ENCODE measurements at regions not wholly inside any gene's neighbourhood (a gene's known extent, or its start where the extent isn't known, plus 50 kb on each side); places are given as distances from the start of the nearest gene placed in this dataset.

DNA sequence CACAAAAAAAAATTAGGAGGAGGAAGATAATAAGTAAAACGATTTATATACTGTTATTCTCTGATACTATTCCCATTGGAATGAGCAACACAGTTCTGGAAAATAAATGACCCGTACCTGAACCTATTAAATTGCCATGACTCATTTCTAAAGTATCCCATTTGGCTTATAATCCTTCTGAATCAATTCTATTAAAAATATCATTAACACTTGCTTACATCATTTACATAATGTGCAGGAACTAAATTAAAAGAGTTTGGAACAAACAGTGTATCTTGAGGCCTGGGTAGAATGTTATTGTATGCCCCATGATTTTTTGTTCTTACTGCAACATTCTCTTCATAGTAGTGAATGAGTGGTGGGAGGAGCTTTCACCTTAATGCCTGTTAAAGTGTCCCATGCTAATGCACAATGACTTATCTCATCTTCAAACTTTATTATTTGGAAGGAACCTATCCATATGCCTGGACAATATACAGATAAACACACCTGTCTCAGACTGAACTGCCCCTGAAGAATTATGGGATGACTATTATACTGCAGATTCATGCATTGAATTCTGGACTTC lies 549.9 kb upstream of the ACVR2A start:
- TF ChIP-seq SPI1 (IDR thresholded peaks at IDR 0.05; ENCODE audit: borderline replicate concordance, low read depth) (no peak), POLR2AphosphoS5 (IDR thresholded peaks at IDR 0.05; ENCODE audit: low read depth) (no peak), GABPA (IDR thresholded peaks at IDR 0.05; ENCODE audit: low read depth) (no peak)
- TF ChIP-seq, protein P1, sequence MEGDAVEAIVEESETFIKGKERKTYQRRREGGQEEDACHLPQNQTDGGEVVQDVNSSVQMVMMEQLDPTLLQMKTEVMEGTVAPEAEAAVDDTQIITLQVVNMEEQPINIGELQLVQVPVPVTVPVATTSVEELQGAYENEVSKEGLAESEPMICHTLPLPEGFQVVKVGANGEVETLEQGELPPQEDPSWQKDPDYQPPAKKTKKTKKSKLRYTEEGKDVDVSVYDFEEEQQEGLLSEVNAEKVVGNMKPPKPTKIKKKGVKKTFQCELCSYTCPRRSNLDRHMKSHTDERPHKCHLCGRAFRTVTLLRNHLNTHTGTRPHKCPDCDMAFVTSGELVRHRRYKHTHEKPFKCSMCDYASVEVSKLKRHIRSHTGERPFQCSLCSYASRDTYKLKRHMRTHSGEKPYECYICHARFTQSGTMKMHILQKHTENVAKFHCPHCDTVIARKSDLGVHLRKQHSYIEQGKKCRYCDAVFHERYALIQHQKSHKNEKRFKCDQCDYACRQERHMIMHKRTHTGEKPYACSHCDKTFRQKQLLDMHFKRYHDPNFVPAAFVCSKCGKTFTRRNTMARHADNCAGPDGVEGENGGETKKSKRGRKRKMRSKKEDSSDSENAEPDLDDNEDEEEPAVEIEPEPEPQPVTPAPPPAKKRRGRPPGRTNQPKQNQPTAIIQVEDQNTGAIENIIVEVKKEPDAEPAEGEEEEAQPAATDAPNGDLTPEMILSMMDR (IDR thresholded peaks at IDR 0.05; ENCODE audit: insufficient read depth, low read length): no peak
- TF ChIP-seq, protein P2, sequence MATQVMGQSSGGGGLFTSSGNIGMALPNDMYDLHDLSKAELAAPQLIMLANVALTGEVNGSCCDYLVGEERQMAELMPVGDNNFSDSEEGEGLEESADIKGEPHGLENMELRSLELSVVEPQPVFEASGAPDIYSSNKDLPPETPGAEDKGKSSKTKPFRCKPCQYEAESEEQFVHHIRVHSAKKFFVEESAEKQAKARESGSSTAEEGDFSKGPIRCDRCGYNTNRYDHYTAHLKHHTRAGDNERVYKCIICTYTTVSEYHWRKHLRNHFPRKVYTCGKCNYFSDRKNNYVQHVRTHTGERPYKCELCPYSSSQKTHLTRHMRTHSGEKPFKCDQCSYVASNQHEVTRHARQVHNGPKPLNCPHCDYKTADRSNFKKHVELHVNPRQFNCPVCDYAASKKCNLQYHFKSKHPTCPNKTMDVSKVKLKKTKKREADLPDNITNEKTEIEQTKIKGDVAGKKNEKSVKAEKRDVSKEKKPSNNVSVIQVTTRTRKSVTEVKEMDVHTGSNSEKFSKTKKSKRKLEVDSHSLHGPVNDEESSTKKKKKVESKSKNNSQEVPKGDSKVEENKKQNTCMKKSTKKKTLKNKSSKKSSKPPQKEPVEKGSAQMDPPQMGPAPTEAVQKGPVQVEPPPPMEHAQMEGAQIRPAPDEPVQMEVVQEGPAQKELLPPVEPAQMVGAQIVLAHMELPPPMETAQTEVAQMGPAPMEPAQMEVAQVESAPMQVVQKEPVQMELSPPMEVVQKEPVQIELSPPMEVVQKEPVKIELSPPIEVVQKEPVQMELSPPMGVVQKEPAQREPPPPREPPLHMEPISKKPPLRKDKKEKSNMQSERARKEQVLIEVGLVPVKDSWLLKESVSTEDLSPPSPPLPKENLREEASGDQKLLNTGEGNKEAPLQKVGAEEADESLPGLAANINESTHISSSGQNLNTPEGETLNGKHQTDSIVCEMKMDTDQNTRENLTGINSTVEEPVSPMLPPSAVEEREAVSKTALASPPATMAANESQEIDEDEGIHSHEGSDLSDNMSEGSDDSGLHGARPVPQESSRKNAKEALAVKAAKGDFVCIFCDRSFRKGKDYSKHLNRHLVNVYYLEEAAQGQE (IDR thresholded peaks at IDR 0.05; ENCODE audit: insufficient replicate concordance, low read depth): no peak
- Histone ChIP-seq H3K4me3 (replicated peaks; ENCODE audit: insufficient read depth, low read length) (no peak overlapping the region), H3K27ac (replicated peaks) (no peak overlapping the region), H3K27me3 (ENCODE audit: insufficient read depth, poor library complexity, severe bottlenecking) (no peaks in the 10 kb centered on the region)
- DNase-seq (ENCODE audit: low read depth in 1 of 2, low spot score in 1 of 2): no peak

DNA sequence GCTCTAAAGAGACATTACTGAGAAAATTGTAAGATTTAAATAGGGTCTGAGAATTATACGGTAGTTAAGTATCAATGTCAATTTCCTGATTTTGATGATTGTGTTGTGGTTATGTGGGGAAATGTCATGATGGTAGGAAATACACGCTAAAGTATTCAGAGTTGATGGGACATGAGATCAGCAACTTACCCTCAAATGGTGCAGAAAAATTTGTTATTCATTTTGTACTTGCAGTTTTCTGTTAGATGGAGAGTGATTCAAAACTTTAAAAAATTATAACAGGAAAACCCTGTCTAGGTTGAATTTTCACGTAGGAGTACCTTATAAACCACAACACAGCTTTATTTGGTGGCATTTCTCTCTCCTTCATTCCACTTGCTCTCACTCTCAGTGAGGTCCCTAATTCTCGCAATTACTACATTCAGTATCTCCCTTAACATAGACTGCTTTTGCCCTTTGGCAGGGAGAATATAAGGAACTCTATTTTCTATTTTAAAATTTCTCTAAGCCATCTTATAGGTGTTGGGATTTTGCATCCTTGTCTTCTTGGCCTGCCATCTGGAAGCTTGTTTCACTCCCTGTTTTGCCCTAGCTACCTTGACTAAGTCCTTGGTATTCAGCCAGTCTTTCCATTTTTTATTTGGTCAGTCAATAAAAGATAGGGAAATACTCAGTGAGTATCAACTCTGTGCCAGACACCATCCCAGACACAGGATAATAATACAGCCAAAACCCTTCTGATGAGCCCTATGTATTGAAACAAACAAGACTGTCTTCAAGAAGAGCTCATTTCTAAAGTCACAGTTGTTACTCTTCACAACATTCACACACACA lies 550.6 kb upstream of the ACVR2A start:
- H3K27me3 ChIP-seq (ENCODE audit: insufficient read depth, poor library complexity, severe bottlenecking): no peaks in the 10 kb centered on the region
- DNase-seq (ENCODE audit: low read depth in 1 of 2, low spot score in 1 of 2): no peak
- TF ChIP-seq GABPA (IDR thresholded peaks at IDR 0.05; ENCODE audit: low read depth) (no peak), POLR2AphosphoS5 (IDR thresholded peaks at IDR 0.05; ENCODE audit: low read depth) (no peak), SPI1 (IDR thresholded peaks at IDR 0.05; ENCODE audit: borderline replicate concordance, low read depth) (no peak)
- TF ChIP-seq, protein P2 (IDR thresholded peaks at IDR 0.05; ENCODE audit: insufficient replicate concordance, low read depth): no peak
- no peak overlapping the region for H3K27ac ChIP-seq (replicated peaks)
- no peak overlapping the region for H3K4me3 ChIP-seq (replicated peaks; ENCODE audit: insufficient read depth, low read length)

DNA sequence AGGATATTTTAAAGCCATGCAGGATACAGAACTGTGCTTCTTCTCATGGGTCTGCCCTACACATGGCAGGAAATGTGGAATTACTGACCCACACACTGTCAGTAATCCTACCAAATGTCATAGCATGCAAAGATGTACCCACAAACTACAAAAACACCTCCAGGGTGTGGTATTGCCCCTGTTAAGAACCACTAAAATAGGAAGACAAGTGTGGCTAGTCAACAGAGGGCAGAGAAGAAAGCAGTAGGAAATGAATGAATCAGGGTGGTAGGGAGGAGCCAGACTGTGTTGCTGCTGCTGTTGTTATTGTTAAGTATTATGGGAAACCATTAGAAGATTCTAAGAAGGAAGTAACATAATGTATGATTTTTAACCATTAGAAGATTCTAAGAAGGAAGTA lies 556.7 kb upstream of the ACVR2A start:
- Histone ChIP-seq H3K4me3 (replicated peaks; ENCODE audit: insufficient read depth, low read length) (no peak overlapping the region), H3K27me3 (ENCODE audit: insufficient read depth, poor library complexity, severe bottlenecking) (no peaks in the 10 kb centered on the region), H3K27ac (replicated peaks) (no peak overlapping the region)
- TF ChIP-seq SPI1 (IDR thresholded peaks at IDR 0.05; ENCODE audit: borderline replicate concordance, low read depth) (no peak), GABPA (IDR thresholded peaks at IDR 0.05; ENCODE audit: low read depth) (no peak), POLR2AphosphoS5 (IDR thresholded peaks at IDR 0.05; ENCODE audit: low read depth) (no peak)
- TF ChIP-seq, protein P2 (IDR thresholded peaks at IDR 0.05; ENCODE audit: insufficient replicate concordance, low read depth): no peak
- TF ChIP-seq, protein P1 (IDR thresholded peaks at IDR 0.05; ENCODE audit: insufficient read depth, low read length): no peak
- DNase-seq (ENCODE audit: low read depth in 1 of 2, low spot score in 1 of 2): no peak

Measured in HL-60 (cell line).